M059J (cell line): ENCODE measurements at regions not wholly inside any gene's neighbourhood (a gene's known extent, or its start where the extent isn't known, plus 50 kb on each side); places are given as distances from the start of the nearest gene placed in this dataset.

ENCODE experiments used
- DNase-seq: peaks from one replicate; pipeline ENCODE4 v3.0.0-alpha.2; 2012; ENCODE audit warnings: low read depth

GRCh38 chr5:135218790-135219568, 180.1 kb downstream of the MACROH2A1 start:
- no peak for DNase-seq

GRCh38 chr5:135218486-135218755, 180.6 kb downstream of the MACROH2A1 start:
- DNase-seq, result no peak

- no peak for DNase-seq
These were observed 181.2 kb downstream of the MACROH2A1 start for GRCh38 chr5:135217669-135218485.

GRCh38 chr5:135216471-135217343, 182.3 kb downstream of the MACROH2A1 start:
- DNase-seq, result no peak

- no peak for DNase-seq
These were observed 181.8 kb upstream of the PITX1 start for GRCh38 chr5:135215617-135216470.

- no peak for DNase-seq
These were observed 181.0 kb upstream of the PITX1 start for GRCh38 chr5:135214897-135215616.

- DNase-seq, result no peak
These were observed 179.6 kb upstream of the PITX1 start for GRCh38 chr5:135213466-135214239.

- DNase-seq, result no peak
These were observed 179.0 kb upstream of the PITX1 start for GRCh38 chr5:135213027-135213386.

GRCh38 chr5:135212361-135213026, 178.5 kb upstream of the PITX1 start:
- DNase-seq, result no peak

GRCh38 chr5:135211791-135212190, 177.8 kb upstream of the PITX1 start:
- no peak for DNase-seq

GRCh38 chr5:135211083-135211790, 177.2 kb upstream of the PITX1 start:
- DNase-seq, result peak; percentile 46

GRCh38 chr5:135210286-135211055, 176.4 kb upstream of the PITX1 start:
- DNase-seq, result peak; percentile 85

GRCh38 chr5:135208903-135209721, 175.1 kb upstream of the PITX1 start:
- peak; percentile 99 for DNase-seq

GRCh38 chr5:135208555-135208902, 174.5 kb upstream of the PITX1 start:
- DNase-seq, result no peak

GRCh38 chr5:135207866-135208265, 173.8 kb upstream of the PITX1 start:
- no peak for DNase-seq

GRCh38 chr5:135206862-135207261, 172.8 kb upstream of the PITX1 start:
- no peak for DNase-seq
